ENCODE measurements at regions not wholly inside any gene's neighbourhood (a gene's known extent, or its start where the extent isn't known, plus 50 kb on each side); places are given as distances from the start of the nearest gene placed in this dataset.
A peak's percentile ranks its signal among the peaks of the same experiment; 100 is the strongest.

GRCh38 chr17:74080656-74081582 lies 122.6 kb upstream of the RPL38 start:
- no peak for DNase-seq (ENCODE audit: low spot score)

- no peak for DNase-seq (ENCODE audit: low spot score)
These were observed 120.6 kb upstream of the RPL38 start for GRCh38 chr17:74082886-74083285.

GRCh38 chr17:74083321-74083720 lies 120.2 kb upstream of the RPL38 start:
- DNase-seq (ENCODE audit: low spot score), result no peak

- DNase-seq (ENCODE audit: low spot score), result no peak
These were observed 118.0 kb upstream of the RPL38 start for GRCh38 chr17:74085434-74085833.

- DNase-seq (ENCODE audit: low spot score), result no peak
These were observed 116.4 kb upstream of the RPL38 start for GRCh38 chr17:74087002-74087585.

- DNase-seq (ENCODE audit: low spot score), result no peak
These were observed 115.1 kb upstream of the RPL38 start for GRCh38 chr17:74088285-74088933.

GRCh38 chr17:74088934-74089329 lies 114.5 kb upstream of the RPL38 start:
- DNase-seq (ENCODE audit: low spot score), result no peak

- DNase-seq (ENCODE audit: low spot score), result no peak
These were observed 114.1 kb upstream of the RPL38 start for GRCh38 chr17:74089380-74089779.

GRCh38 chr17:74089869-74090464 lies 113.5 kb upstream of the RPL38 start:
- DNase-seq (ENCODE audit: low spot score), result peak; percentile 46

GRCh38 chr17:74094651-74095050 lies 108.8 kb upstream of the RPL38 start:
- DNase-seq (ENCODE audit: low spot score), result no peak

- no peak for DNase-seq (ENCODE audit: low spot score)
These were observed 107.0 kb upstream of the RPL38 start for GRCh38 chr17:74096456-74096855.

- DNase-seq (ENCODE audit: low spot score), result no peak
These were observed 105.9 kb upstream of the RPL38 start for GRCh38 chr17:74097450-74098135.

GRCh38 chr17:74098136-74099024 lies 105.1 kb upstream of the RPL38 start:
- DNase-seq (ENCODE audit: low spot score), result no peak

GRCh38 chr17:74099442-74100340 lies 103.8 kb upstream of the RPL38 start:
- no peak for DNase-seq (ENCODE audit: low spot score)

- no peak for DNase-seq (ENCODE audit: low spot score)
These were observed 98.6 kb upstream of the RPL38 start for GRCh38 chr17:74104921-74105320.

- DNase-seq (ENCODE audit: low spot score), result no peak
These were observed 96.4 kb upstream of the RPL38 start for GRCh38 chr17:74107107-74107506.

GRCh38 chr17:74108126-74108705 lies 95.3 kb upstream of the RPL38 start:
- no peak for DNase-seq (ENCODE audit: low spot score)

GRCh38 chr17:74110467-74110866 lies 93.0 kb upstream of the RPL38 start:
- no peak for DNase-seq (ENCODE audit: low spot score)

GRCh38 chr17:74113326-74113725 lies 90.2 kb upstream of the RPL38 start:
- no peak for DNase-seq (ENCODE audit: low spot score)

Measured in A172 (cell line).